ENCODE measurements at regions not wholly inside any gene's neighbourhood (a gene's known extent, or its start where the extent isn't known, plus 50 kb on each side); places are given as distances from the start of the nearest gene placed in this dataset.

GRCh38 chr21:35199733-35200015, 150.6 kb upstream of the RUNX1 start:
- TF ChIP-seq TAF1 (IDR thresholded peaks at IDR 0.05; ENCODE audit: low read depth): no peak
- no peak for TF ChIP-seq EGR1 (IDR thresholded peaks at IDR 0.05)
- TF ChIP-seq REST (IDR thresholded peaks at IDR 0.05; ENCODE audit: low read depth): no peak
- no peak for TF ChIP-seq EP300 (IDR thresholded peaks at IDR 0.05; ENCODE audit: borderline replicate concordance)
- no peak for TF ChIP-seq MAX (IDR thresholded peaks at IDR 0.05)
- TF ChIP-seq NFIC (IDR thresholded peaks at IDR 0.05): no peak
- no peak for TF ChIP-seq TEAD4 (IDR thresholded peaks at IDR 0.05)
- no peak for TF ChIP-seq YY1 (IDR thresholded peaks at IDR 0.05; ENCODE audit: low read depth)
- no peak for TF ChIP-seq RAD21 (IDR thresholded peaks at IDR 0.05; ENCODE audit: low read depth)
- no peak for TF ChIP-seq FOXM1 (IDR thresholded peaks at IDR 0.05; ENCODE audit: borderline replicate concordance, low read depth)
- no peak for TF ChIP-seq CREB1 (IDR thresholded peaks at IDR 0.05; ENCODE audit: low read depth)
- no peak for TF ChIP-seq USF1 (IDR thresholded peaks at IDR 0.05)

Data from Ishikawa (cell line).